ENCODE measurements at regions not wholly inside any gene's neighbourhood (a gene's known extent, or its start where the extent isn't known, plus 50 kb on each side); places are given as distances from the start of the nearest gene placed in this dataset.

- DNase-seq (ENCODE audit: low spot score) = no peak
Measured at GRCh38 chr3:194973366-194974000, 287.8 kb downstream of the FAM43A start.

GRCh38 chr3:194974468-194975135 is 288.9 kb downstream of the FAM43A start:
- DNase-seq (ENCODE audit: low spot score) = no peak

- DNase-seq (ENCODE audit: low spot score) = no peak
Measured at GRCh38 chr3:194976049-194976451, 290.4 kb downstream of the FAM43A start.

- DNase-seq (ENCODE audit: low spot score) = no peak
Measured at GRCh38 chr3:194976874-194977273, 291.2 kb downstream of the FAM43A start.

GRCh38 chr3:194977356-194977755 is 291.7 kb downstream of the FAM43A start:
- DNase-seq (ENCODE audit: low spot score) = no peak

GRCh38 chr3:194979173-194979572 is 291.8 kb downstream of the XXYLT1 start:
- no peak for DNase-seq (ENCODE audit: low spot score)

- no peak for DNase-seq (ENCODE audit: low spot score)
Measured at GRCh38 chr3:194982472-194982871, 288.5 kb downstream of the XXYLT1 start.

- DNase-seq (ENCODE audit: low spot score) = no peak
Measured at GRCh38 chr3:194983121-194983520, 287.8 kb downstream of the XXYLT1 start.

GRCh38 chr3:194983620-194984019 is 287.3 kb downstream of the XXYLT1 start:
- no peak for DNase-seq (ENCODE audit: low spot score)

- DNase-seq (ENCODE audit: low spot score) = no peak
Measured at GRCh38 chr3:194984066-194984465, 286.9 kb downstream of the XXYLT1 start.

- DNase-seq (ENCODE audit: low spot score) = no peak
Measured at GRCh38 chr3:194984622-194985021, 286.3 kb downstream of the XXYLT1 start.

GRCh38 chr3:194985031-194985578 is 285.9 kb downstream of the XXYLT1 start:
- no peak for DNase-seq (ENCODE audit: low spot score)

- DNase-seq (ENCODE audit: low spot score) = no peak
Measured at GRCh38 chr3:194986208-194987043, 284.5 kb downstream of the XXYLT1 start.

GRCh38 chr3:194987571-194988494 is 283.1 kb downstream of the XXYLT1 start:
- no peak for DNase-seq (ENCODE audit: low spot score)

- no peak for DNase-seq (ENCODE audit: low spot score)
Measured at GRCh38 chr3:194988495-194989165, 282.3 kb downstream of the XXYLT1 start.

GRCh38 chr3:194989241-194989640 is 281.7 kb downstream of the XXYLT1 start:
- no peak for DNase-seq (ENCODE audit: low spot score)

- DNase-seq (ENCODE audit: low spot score) = no peak
Measured at GRCh38 chr3:194990454-194991337, 280.3 kb downstream of the XXYLT1 start.

- DNase-seq (ENCODE audit: low spot score) = no peak
Measured at GRCh38 chr3:194991338-194991654, 279.7 kb downstream of the XXYLT1 start.

- no peak for DNase-seq (ENCODE audit: low spot score)
Measured at GRCh38 chr3:194993896-194994295, 277.1 kb downstream of the XXYLT1 start.

- no peak for DNase-seq (ENCODE audit: low spot score)
Measured at GRCh38 chr3:194994551-194994981, 276.4 kb downstream of the XXYLT1 start.

Measured in CD4-positive, alpha-beta T cell treated with Interleukin-15 for 4 hours (primary cell).